Right hindlimb (tissue), 1 donor: ENCODE measurements at regions not wholly inside any gene's neighbourhood (a gene's known extent, or its start where the extent isn't known, plus 50 kb on each side); places are given as distances from the start of the nearest gene placed in this dataset.
A peak's percentile ranks its signal among the peaks of the same experiment; 100 is the strongest.
"Not testable (repeated sequence)": the region's sequence is repeated elsewhere in the genome, so short reads cannot be mapped to it uniquely, and the experiment has no call there.

ENCODE experiments used
- DNase-seq: peaks from one replicate; pipeline ENCODE4 v3.0.0-alpha.2; 2018

GRCh38 chr6:138666636-138667035, 106.9 kb upstream of the CCDC28A start:
- DNase-seq, result no peak

- DNase-seq, result no peak
These were observed 106.2 kb upstream of the CCDC28A start for GRCh38 chr6:138667408-138667807.

- DNase-seq, result no peak
These were observed 102.2 kb upstream of the CCDC28A start for GRCh38 chr6:138671351-138671750.

- DNase-seq, result no peak
These were observed 100.1 kb upstream of the CCDC28A start for GRCh38 chr6:138673346-138674014.

- not testable (repeated sequence) for DNase-seq
These were observed 99.1 kb upstream of the CCDC28A start for GRCh38 chr6:138674444-138674843.

- DNase-seq, result no peak
These were observed 96.0 kb upstream of the CCDC28A start for GRCh38 chr6:138677538-138677937.

- no peak for DNase-seq
These were observed 95.4 kb upstream of the CCDC28A start for GRCh38 chr6:138678168-138678567.

GRCh38 chr6:138680085-138680484, 93.5 kb upstream of the CCDC28A start:
- no peak for DNase-seq

- no peak for DNase-seq
These were observed 91.9 kb upstream of the CCDC28A start for GRCh38 chr6:138681627-138682026.

GRCh38 chr6:138682704-138683527, 90.7 kb upstream of the CCDC28A start:
- peak; percentile 25 for DNase-seq

- no peak for DNase-seq
These were observed 88.3 kb upstream of the CCDC28A start for GRCh38 chr6:138685257-138685656.

GRCh38 chr6:138685781-138686180, 87.8 kb upstream of the CCDC28A start:
- DNase-seq, result no peak

GRCh38 chr6:138688580-138688979, 85.0 kb upstream of the CCDC28A start:
- DNase-seq, result no peak

- DNase-seq, result no peak
These were observed 83.7 kb upstream of the CCDC28A start for GRCh38 chr6:138689849-138690248.

GRCh38 chr6:138690975-138691594, 82.5 kb upstream of the CCDC28A start:
- DNase-seq, result no peak

GRCh38 chr6:138691595-138692057, 81.9 kb upstream of the CCDC28A start:
- peak; percentile 24 for DNase-seq

GRCh38 chr6:138692058-138692977, 81.3 kb upstream of the CCDC28A start:
- DNase-seq, result peak; percentile 86

GRCh38 chr6:138692978-138693909, 80.3 kb upstream of the CCDC28A start:
- DNase-seq, result peak; percentile 74

- DNase-seq, result no peak
These were observed 78.4 kb upstream of the CCDC28A start for GRCh38 chr6:138695193-138695592.

GRCh38 chr6:138714493-138714892, 59.1 kb upstream of the CCDC28A start:
- no peak for DNase-seq

- DNase-seq, result no peak
These were observed 57.6 kb upstream of the CCDC28A start for GRCh38 chr6:138716013-138716412.
